ENCODE measurements at regions not wholly inside any gene's neighbourhood (a gene's known extent, or its start where the extent isn't known, plus 50 kb on each side); places are given as distances from the start of the nearest gene placed in this dataset.

DNA sequence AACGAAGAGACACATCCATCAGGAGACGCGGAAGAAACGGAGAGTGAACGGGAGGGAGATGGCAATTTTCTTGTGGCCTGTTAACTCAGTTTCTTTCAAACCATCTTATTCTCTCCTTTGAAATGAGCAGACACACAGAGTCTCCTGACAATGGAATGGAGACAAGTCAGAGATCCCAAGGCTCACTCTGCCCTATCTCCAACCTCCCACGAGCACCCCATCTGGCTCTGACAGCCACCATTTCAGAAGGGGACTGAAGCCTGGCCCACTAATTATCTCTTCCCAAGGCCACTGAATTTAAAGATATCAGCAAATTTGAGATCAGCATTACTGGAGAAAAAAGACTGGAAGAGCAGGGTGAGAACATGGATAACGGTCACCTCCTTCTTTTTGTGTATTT, 215.6 kb downstream of the DHX15 start (continued):
- TF ChIP-seq SAFB2 (IDR thresholded peaks at IDR 0.05; ENCODE audit: borderline replicate concordance, low read depth, low read length, severe bottlenecking), result no peak
- TF ChIP-seq HOMEZ (CRISPR knock-in tag; IDR thresholded peaks at IDR 0.05), result no peak

DNA sequence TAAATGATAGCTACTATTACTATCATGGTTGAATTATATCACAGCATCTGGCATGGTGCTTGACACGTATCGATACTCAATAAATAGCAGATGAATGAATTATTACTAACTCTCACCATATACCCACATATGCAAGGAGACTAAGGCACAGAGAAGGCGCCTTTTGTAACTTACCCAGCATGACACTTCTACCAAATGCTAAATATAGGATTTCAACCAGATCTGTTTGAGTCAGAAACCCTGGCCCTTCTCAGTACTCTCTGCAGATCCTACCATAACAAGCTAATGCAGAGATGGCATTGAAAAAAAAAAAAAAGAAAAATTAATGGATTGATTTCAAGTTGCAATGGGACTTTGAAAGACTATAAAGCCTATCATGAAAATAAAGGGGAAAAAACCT, 219.5 kb downstream of the DHX15 start:
- ATAC-seq (no peak), DNase-seq (ENCODE audit: extremely low read depth in 1 of 4, low spot score in 3 of 4) (no peak), FAIRE-seq (no peak)
- TF ChIP-seq PML (IDR thresholded peaks at IDR 0.05; ENCODE audit: low read length), result no peak
- TF ChIP-seq, protein P1, sequence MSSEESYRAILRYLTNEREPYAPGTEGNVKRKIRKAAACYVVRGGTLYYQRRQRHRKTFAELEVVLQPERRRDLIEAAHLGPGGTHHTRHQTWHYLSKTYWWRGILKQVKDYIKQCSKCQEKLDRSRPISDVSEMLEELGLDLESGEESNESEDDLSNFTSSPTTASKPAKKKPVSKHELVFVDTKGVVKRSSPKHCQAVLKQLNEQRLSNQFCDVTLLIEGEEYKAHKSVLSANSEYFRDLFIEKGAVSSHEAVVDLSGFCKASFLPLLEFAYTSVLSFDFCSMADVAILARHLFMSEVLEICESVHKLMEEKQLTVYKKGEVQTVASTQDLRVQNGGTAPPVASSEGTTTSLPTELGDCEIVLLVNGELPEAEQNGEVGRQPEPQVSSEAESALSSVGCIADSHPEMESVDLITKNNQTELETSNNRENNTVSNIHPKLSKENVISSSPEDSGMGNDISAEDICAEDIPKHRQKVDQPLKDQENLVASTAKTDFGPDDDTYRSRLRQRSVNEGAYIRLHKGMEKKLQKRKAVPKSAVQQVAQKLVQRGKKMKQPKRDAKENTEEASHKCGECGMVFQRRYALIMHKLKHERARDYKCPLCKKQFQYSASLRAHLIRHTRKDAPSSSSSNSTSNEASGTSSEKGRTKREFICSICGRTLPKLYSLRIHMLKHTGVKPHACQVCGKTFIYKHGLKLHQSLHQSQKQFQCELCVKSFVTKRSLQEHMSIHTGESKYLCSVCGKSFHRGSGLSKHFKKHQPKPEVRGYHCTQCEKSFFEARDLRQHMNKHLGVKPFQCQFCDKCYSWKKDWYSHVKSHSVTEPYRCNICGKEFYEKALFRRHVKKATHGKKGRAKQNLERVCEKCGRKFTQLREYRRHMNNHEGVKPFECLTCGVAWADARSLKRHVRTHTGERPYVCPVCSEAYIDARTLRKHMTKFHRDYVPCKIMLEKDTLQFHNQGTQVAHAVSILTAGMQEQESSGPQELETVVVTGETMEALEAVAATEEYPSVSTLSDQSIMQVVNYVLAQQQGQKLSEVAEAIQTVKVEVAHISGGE (CRISPR knock-in tag; IDR thresholded peaks at IDR 0.05), result no peak
- TF ChIP-seq ARHGAP35 (IDR thresholded peaks at IDR 0.05; ENCODE audit: partially characterized antibody), result no peak
- no peak for TF ChIP-seq CHD2 (IDR thresholded peaks at IDR 0.05; ENCODE audit: low read depth, low read length)
- no peak for TF ChIP-seq ELF2 (CRISPR knock-in tag; IDR thresholded peaks at IDR 0.05)
- no peak for TF ChIP-seq ZNF780A (CRISPR knock-in tag; IDR thresholded peaks at IDR 0.05)
- no peak for TF ChIP-seq ZNF121 (CRISPR knock-in tag; conservative IDR thresholded peaks at IDR 0.05)
- no peak for TF ChIP-seq IRF1 (CRISPR knock-in tag; IDR thresholded peaks at IDR 0.05; ENCODE audit: borderline replicate concordance)
- no peak for TF ChIP-seq ZNF134 (CRISPR knock-in tag; conservative IDR thresholded peaks at IDR 0.05)
- TF ChIP-seq E4F1 (CRISPR knock-in tag; IDR thresholded peaks at IDR 0.05; ENCODE audit: borderline replicate concordance), result no peak
- Histone ChIP-seq H3K36me3 (ENCODE audit: control insufficient read depth, insufficient read depth, low read length) (no peaks in the 10 kb centered on the region), H3K27ac (ENCODE audit: extremely low read depth, low read depth, low read length) (no peak overlapping the region), H3K4me1 (replicated peaks in 1 of 2; ENCODE audit: control insufficient read depth in 2 of 2, insufficient read depth in 2 of 2, low read length in 2 of 2) (no peaks in the 10 kb centered on the region), H3K27me3 (ENCODE audit: control insufficient read depth in 2 of 2, insufficient read depth in 2 of 2, low read length in 2 of 2) (peaks cover 0 to 2% of the 10 kb centered on the region in 2 experiments; a peak in 1 of 5 replicates), H3K9me1 (ENCODE audit: control insufficient read depth, insufficient read depth, low read length) (no peaks in the 10 kb centered on the region), H3K79me2 (ENCODE audit: control insufficient read depth, insufficient read depth, low read length) (no peaks in the 10 kb centered on the region), H2AFZ (ENCODE audit: low read depth, low read length) (no peak overlapping the region), H3K4me3 (no peak overlapping the region), H4K20me1 (replicated peaks; ENCODE audit: control insufficient read depth, insufficient read depth, low read length) (no peaks in the 10 kb centered on the region), H3K4me2 (ENCODE audit: insufficient read depth, low read length) (no peak overlapping the region), H3K9ac (ENCODE audit: insufficient read depth in 1 of 2, low read depth in 2 of 2, low read length in 2 of 2) (no peak overlapping the region), H3K9me3 (replicated peaks; ENCODE audit: control insufficient read depth, insufficient read depth, low read depth, low read length) (no peaks in the 10 kb centered on the region)
- BruUV-seq (replicated peaks), result no TSS peak
- in situ Hi-C loops (cut with MboI) (no loop called here), intact Hi-C loops (cut with micrococcal nuclease) (no loop called here)
- ChIA-PET CTCF (ENCODE audit: low intra/inter-chr PET ratio) (no interaction called here), POLR2A (interaction anchor here (0.7 kb wide), 1 partner anchor 441 kb away, joined by 3 read pairs; no protein-coding TSS in a partner anchor)
- WGBS (ENCODE audit: insufficient coverage, low coverage, missing lambda C conversion rate), result 0% methylated on average over 3 of the region's 3 CpGs
